K562 (cell line): ENCODE measurements at regions not wholly inside any gene's neighbourhood (a gene's known extent, or its start where the extent isn't known, plus 50 kb on each side); places are given as distances from the start of the nearest gene placed in this dataset.

Experiments
- ATAC-seq: fragments of 200-7000 bp; cut with Tn5 transposase; 3 replicates; pipeline ENCODE4 v1.9.1; 2020; ENCODE audit warnings: moderate library complexity
- BruUV-seq: library from RNA; stranded (reverse); fragments of 400-500 nt; replicated peaks from 2 replicates; lab custom pipeline; 2021; lab: Mats Ljungman, UMichigan
- CTCF ChIA-PET: fragments of 300-600 bp; formaldehyde crosslinking; extraction: SDS; loops from one replicate; lab custom pipeline; 2021; ENCODE audit warnings: low intra/inter-chr PET ratio; lab: Yijun Ruan, JAX
- POLR2A ChIA-PET: fragments of 300-600, 350-650 bp; sonication (Branson Sonifier 250); formaldehyde crosslinking; extraction: SDS; loops from one replicate; lab custom pipeline; 2021; ENCODE audit warnings: antibody characterized with exemption, inconsistent platforms; lab: Yijun Ruan, JAX
- DNase-seq, 4 experiments: peaks; one replicate each; pipeline versions ENCODE4 v3.0.0 to v3.0.0-alpha.2; 2011 to 2018; ENCODE audit warnings: low spot score in 3 of 4, mixed read lengths in 3 of 4; ENCODE audit errors: extremely low read depth in 1 of 4
- FAIRE-seq: peaks from 2 replicates; lab custom pipeline; 2011; peaks lifted over from hg19 to GRCh38; lab: Jason Lieb, UNC
- H2AFZ ChIP-seq: 2 replicates; pipeline ENCODE4 v1.6.0; 2011; ENCODE audit warnings: low read depth, low read length, control low read depth, inconsistent platforms
- H3K27ac ChIP-seq: fragments of 200-600 bp; 3 replicates; pipeline ENCODE4 v1.8.0; 2011; ENCODE audit warnings: low read depth, mild to moderate bottlenecking, control low read depth, inconsistent platforms, low read length, moderate library complexity, mixed read lengths; ENCODE audit errors: extremely low read depth
- H3K27me3 ChIP-seq, 2 experiments: fragments of 300-600 bp in 1 of 2; 2 replicates in 1 of 2; 3 replicates in 1 of 2; pipeline versions ENCODE4 v1.6.0 to v1.8.0; 2011; ENCODE audit warnings: inconsistent platforms in 2 of 2, low read length in 2 of 2, mild to moderate bottlenecking in 1 of 2, mixed read lengths in 1 of 2, moderate library complexity in 1 of 2; ENCODE audit not compliant: control insufficient read depth in 2 of 2, insufficient read depth in 2 of 2
- H3K36me3 ChIP-seq: fragments of 300-600 bp; 3 replicates; pipeline ENCODE4 v1.8.0; 2011; ENCODE audit warnings: mild to moderate bottlenecking, low read length, inconsistent platforms; ENCODE audit not compliant: control insufficient read depth, insufficient read depth
- H3K4me1 ChIP-seq, 2 experiments: fragments of 200-600 bp in 1 of 2; replicated peaks in 1 of 2; 2 replicates in 1 of 2; 3 replicates in 1 of 2; pipeline versions ENCODE4 v1.5.1 to v1.8.0; 2011; ENCODE audit warnings: inconsistent platforms in 2 of 2, low read length in 2 of 2, mild to moderate bottlenecking in 1 of 2, mixed read lengths in 1 of 2, moderate library complexity in 1 of 2; ENCODE audit not compliant: control insufficient read depth in 2 of 2, insufficient read depth in 2 of 2
- H3K4me2 ChIP-seq: 2 replicates; pipeline ENCODE4 v1.6.1; 2011; ENCODE audit warnings: low read length, control low read depth, inconsistent platforms, mixed read lengths; ENCODE audit not compliant: insufficient read depth
- H3K4me3 ChIP-seq: fragments of 200-600 bp; sonication (generic), shearing (Covaris generic); 2 replicates; pipeline ENCODE4 v1.5.1; 2016; ENCODE audit warnings: control low read depth, inconsistent platforms
- H3K79me2 ChIP-seq: fragments of 200-600 bp; 3 replicates; pipeline ENCODE4 v1.8.0; 2011; ENCODE audit warnings: low read length, inconsistent platforms; ENCODE audit not compliant: control insufficient read depth, insufficient read depth
- H3K9ac ChIP-seq, 2 experiments: 2 replicates each; pipeline versions ENCODE4 v1.6.0 to v1.6.1; 2011; ENCODE audit warnings: low read depth in 2 of 2, low read length in 2 of 2, control low read depth in 1 of 2, inconsistent platforms in 1 of 2, mild to moderate bottlenecking in 1 of 2, mixed read lengths in 1 of 2; ENCODE audit not compliant: insufficient read depth in 1 of 2
- H3K9me1 ChIP-seq: one replicate; pipeline ENCODE4 v1.6.0; 2011; ENCODE audit warnings: inconsistent platforms, mild to moderate bottlenecking, low read length, moderate library complexity; ENCODE audit not compliant: control insufficient read depth, insufficient read depth
- H3K9me3 ChIP-seq: replicated peaks from 2 replicates; pipeline ENCODE4 v1.5.1; 2011; ENCODE audit warnings: low read depth, low read length, inconsistent platforms; ENCODE audit not compliant: control insufficient read depth, insufficient read depth
- H4K20me1 ChIP-seq: replicated peaks from 2 replicates; pipeline ENCODE4 v1.6.1; 2011; ENCODE audit warnings: low read length, inconsistent platforms, mixed read lengths; ENCODE audit not compliant: control insufficient read depth, insufficient read depth
- CTBP1 ChIP-seq: fragments of 450-650 bp; IDR thresholded peaks from 2 replicates; pipeline ENCODE4 v1.6.1; 2016; ENCODE audit warnings: borderline replicate concordance
- DACH1 ChIP-seq: fragments of 450-650 bp; IDR thresholded peaks from 2 replicates; pipeline ENCODE4 v1.6.1; 2018; ENCODE audit not compliant: partially characterized antibody
- FOXM1 ChIP-seq, 2 experiments: fragments of 450-650 bp in 1 of 2; sonication (generic) in 1 of 2; formaldehyde crosslinking in 1 of 2; IDR thresholded peaks; 2 replicates each; pipeline versions ENCODE4 v1.6.1 to v1.9.0; 2017 to 2022; ENCODE audit warnings: low read depth in 2 of 2, mild to moderate bottlenecking in 2 of 2, missing genetic modification reagents in 1 of 2, moderate library complexity in 1 of 2
- HINFP ChIP-seq: fragments of 450-650 bp; conservative IDR thresholded peaks from 2 replicates; pipeline ENCODE4 v1.6.1; 2016; ENCODE audit warnings: missing genetic modification characterization, low read depth, mild to moderate bottlenecking, control low read depth, missing compliant biosample characterization
- HMGXB4 ChIP-seq: sonication (generic); formaldehyde crosslinking; IDR thresholded peaks from 2 replicates; pipeline ENCODE4 v1.8.1; 2023; ENCODE audit warnings: mild to moderate bottlenecking, missing genetic modification reagents
- NFRKB ChIP-seq: fragments of 450-650 bp; IDR thresholded peaks from 2 replicates; pipeline ENCODE4 v1.6.1; 2016; ENCODE audit warnings: low read depth
- NFXL1 ChIP-seq: fragments of 450-650 bp; formaldehyde crosslinking; IDR thresholded peaks from 2 replicates; pipeline ENCODE4 v1.4.0; 2021; ENCODE audit warnings: mild to moderate bottlenecking
- PTRF ChIP-seq: fragments of 450-650 bp; IDR thresholded peaks from 2 replicates; pipeline ENCODE4 v1.6.1; 2016; ENCODE audit warnings: mild to moderate bottlenecking, missing genetic modification characterization, missing compliant biosample characterization
- RCOR1 ChIP-seq, 2 experiments: IDR thresholded peaks; 2 replicates each; pipeline ENCODE4 v1.6.1; 2012; ENCODE audit warnings: low read depth in 2 of 2, low read length in 2 of 2, borderline replicate concordance in 1 of 2, improper control_type of control experiment in 1 of 2
- SIN3A ChIP-seq, 2 experiments: fragments of 150-350 bp in 1 of 2; IDR thresholded peaks; 2 replicates each; pipeline ENCODE4 v1.6.1; 2011 to 2016; ENCODE audit warnings: borderline replicate concordance in 2 of 2, low read depth in 2 of 2, low read length in 2 of 2, mild to moderate bottlenecking in 2 of 2, moderate library complexity in 2 of 2; ENCODE audit not compliant: control insufficient read depth in 1 of 2
- SRSF7 ChIP-seq: fragments of 200-400 bp; formaldehyde crosslinking; optimal IDR thresholded peaks from 2 replicates; pipeline ENCODE3; 2017; ENCODE audit warnings: mild to moderate bottlenecking, low read depth, low read length
- ZBTB8A ChIP-seq: fragments of 450-650 bp; IDR thresholded peaks from 2 replicates; pipeline ENCODE4 v1.6.1; 2018; ENCODE audit warnings: mild to moderate bottlenecking, moderate library complexity; ENCODE audit not compliant: partially characterized antibody
- ZNF239 ChIP-seq: fragments of 250-450 bp; sonication (Bioruptor Pico); IDR thresholded peaks from 2 replicates; pipeline ENCODE4 v1.4.0; 2020; ENCODE audit warnings: mild to moderate bottlenecking
- ZNF274 ChIP-seq: IDR thresholded peaks from 2 replicates; pipeline ENCODE4 v1.6.1; 2011; ENCODE audit warnings: low read depth, mild to moderate bottlenecking, low read length, moderate library complexity, borderline replicate concordance
- ZNF77 ChIP-seq: fragments of 250-450 bp; sonication (Bioruptor Pico); IDR thresholded peaks from 2 replicates; pipeline ENCODE4 v1.5.0; 2020
- ZNF780A ChIP-seq: fragments of 250-450 bp; sonication (Bioruptor Pico); IDR thresholded peaks from 2 replicates; pipeline ENCODE4 v1.5.0; 2021; ENCODE audit warnings: mild to moderate bottlenecking
- WGBS: fragments of 100-300 bp; shearing (Covaris generic); methylation state at CpG from one replicate; pipeline ENCODE4 v1.1.6; 2016; ENCODE audit warnings: low coverage, mixed read lengths; ENCODE audit not compliant: insufficient coverage; ENCODE audit errors: missing lambda C conversion rate; 5-methylcytosine and 5-hydroxymethylcytosine counted together
- in situ Hi-C: fragments of 300-500 bp; cut with MboI; formaldehyde crosslinking; loops from 4 replicates; pipeline ENCODE4 v1.15.0; 2018; ENCODE audit warnings: inconsistent platforms, mixed read lengths
- intact Hi-C: fragments of 100-400 bp; cut with micrococcal nuclease; formaldehyde crosslinking; loops from 2 replicates; pipeline ENCODE4 v1.14.2; 2022

GRCh38 chr15:77853910-77854309, 221.2 kb upstream of the LINGO1 start:
- intact Hi-C loops (no loop called here), in situ Hi-C loops (no loop called here)
- H3K36me3 ChIP-seq = no peaks in the 10 kb centered on the region

More at GRCh38 chr15:77853910-77854309, 221.2 kb upstream of the LINGO1 start:
- WGBS = 0% methylated on average over 6 of the region's 6 CpGs
- no peak overlapping the region for H3K4me2 ChIP-seq
- H3K9me1 ChIP-seq = no peaks in the 10 kb centered on the region
- peaks cover 0 to 3% of the 10 kb centered on the region in 2 experiments; a peak in 1 of 5 replicates for H3K4me1 ChIP-seq
- no peak overlapping the region for H2AFZ ChIP-seq
- DNase-seq = no peak
- no peaks in the 10 kb centered on the region for H4K20me1 ChIP-seq
- H3K9me3 ChIP-seq = no peaks in the 10 kb centered on the region
- H3K4me3 ChIP-seq = no peak overlapping the region
- H3K27me3 ChIP-seq = peaks cover 27 to 35% of the 10 kb centered on the region in 2 experiments
- ATAC-seq = no peak
- FAIRE-seq = no peak
- ChIA-PET CTCF (no interaction called here), POLR2A (no interaction called here)
- no TSS peak for BruUV-seq
- TF ChIP-seq ZNF77 (CRISPR knock-in tag) (no peak), ZNF239 (no peak), SRSF7 (no peak), RCOR1 (IDR thresholded peaks at IDR 0.05; ENCODE audit: borderline replicate concordance in 1 of 2, low read depth in 2 of 2, low read length in 2 of 2) (no peak), ZBTB8A (no peak), ZNF274 (no peak), SIN3A (IDR thresholded peaks at IDR 0.05; ENCODE audit: borderline replicate concordance in 2 of 2, control insufficient read depth in 1 of 2, low read depth in 2 of 2, low read length in 2 of 2) (no peak), CTBP1 (no peak), HMGXB4 (CRISPR knock-in tag) (no peak), DACH1 (no peak), NFRKB (no peak), PTRF (tag) (no peak), NFXL1 (CRISPR knock-in tag) (no peak), ZNF780A (CRISPR knock-in tag) (no peak), HINFP (no peak), FOXM1 (IDR thresholded peaks at IDR 0.05; ENCODE audit: low read depth) (no peak), FOXM1 (CRISPR knock-in tag; IDR thresholded peaks at IDR 0.05; ENCODE audit: low read depth) (no peak)
- H3K79me2 ChIP-seq = no peaks in the 10 kb centered on the region
- H3K9ac ChIP-seq = no peak overlapping the region
- no peak overlapping the region for H3K27ac ChIP-seq
